Stimulated activated naive CD8-positive, alpha-beta T cell treated with anti-CD3 and anti-CD28 coated beads, Interleukin-15, amount 100 ng/mL, for 72 hours (primary cell): ENCODE measurements at regions not wholly inside any gene's neighbourhood (a gene's known extent, or its start where the extent isn't known, plus 50 kb on each side); places are given as distances from the start of the nearest gene placed in this dataset.

Source experiments
- ATAC-seq: fragments of 150-1000 bp; cut with Tn5 transposase; 2 replicates; pipeline ENCODE4 v1.10.0; 2021; ENCODE audit warnings: mild to moderate bottlenecking, moderate library complexity
- DNase-seq, 2 donors: peaks; one replicate each; pipeline ENCODE4 v3.0.0; 2021 to 2022
- H3K27ac Mint-ChIP-seq, 2 donors: one replicate each; pipeline ENCODE4 v1.8.0; 2022; ENCODE audit warnings: mild to moderate bottlenecking in 2 of 2, mixed read lengths in 2 of 2, moderate library complexity in 2 of 2
- H3K27me3 Mint-ChIP-seq: one replicate; pipeline ENCODE4 v1.8.0; 2022; ENCODE audit warnings: mixed read lengths
- H3K4me1 Mint-ChIP-seq: one replicate; pipeline ENCODE4 v1.8.0; 2022; ENCODE audit warnings: mild to moderate bottlenecking, mixed read lengths
- H3K4me3 Mint-ChIP-seq, 2 donors: one replicate each; pipeline ENCODE4 v1.8.0; 2022; ENCODE audit warnings: mild to moderate bottlenecking in 2 of 2, mixed read lengths in 2 of 2, moderate library complexity in 1 of 2
- H3K9me3 Mint-ChIP-seq, 2 donors: one replicate each; pipeline ENCODE4 v1.8.0; 2022; ENCODE audit warnings: mixed read lengths in 2 of 2

GRCh38 chr3:187836823-187837770 is 91.8 kb upstream of the BCL6 start:
- no peak for ATAC-seq
- H3K27ac Mint-ChIP-seq: peak overlapping the region in 1 of 2 donors; percentile 36
- no peaks in the 10 kb centered on the region for H3K27me3 Mint-ChIP-seq

GRCh38 chr3:187838016-187838540 is 92.8 kb upstream of the BCL6 start:
- peaks cover 0 to 14% of the 10 kb centered on the region in 2 donors for H3K9me3 Mint-ChIP-seq
- no peak overlapping the region for H3K4me3 Mint-ChIP-seq
- H3K4me1 Mint-ChIP-seq: peaks cover 33% of the 10 kb centered on the region
- DNase-seq: no peak
- no peaks in the 10 kb centered on the region for H3K27me3 Mint-ChIP-seq
- no peak for ATAC-seq
- no peak overlapping the region for H3K27ac Mint-ChIP-seq

More at GRCh38 chr3:187836823-187837770, 91.8 kb upstream of the BCL6 start:
- Mint-ChIP-seq H3K4me3 (no peak overlapping the region), H3K4me1 (peaks cover 40% of the 10 kb centered on the region), H3K9me3 (peaks cover 0 to 14% of the 10 kb centered on the region in 2 donors)
- DNase-seq: no peak

- Mint-ChIP-seq H3K4me3 (no peak overlapping the region), H3K27ac (no peak overlapping the region), H3K9me3 (peaks cover 0 to 14% of the 10 kb centered on the region in 2 donors), H3K27me3 (peaks cover 7% of the 10 kb centered on the region), H3K4me1 (peaks cover 19% of the 10 kb centered on the region)
- DNase-seq (no peak), ATAC-seq (no peak)
Observed at GRCh38 chr3:187839422-187839821, 94.2 kb upstream of the BCL6 start.

- no peak for ATAC-seq
- peaks cover 6% of the 10 kb centered on the region for H3K4me1 Mint-ChIP-seq
- H3K9me3 Mint-ChIP-seq: no peaks in the 10 kb centered on the region
Observed at GRCh38 chr3:187840856-187841255, 95.6 kb upstream of the BCL6 start.

GRCh38 chr3:187841560-187841959 is 96.3 kb upstream of the BCL6 start:
- H3K4me3 Mint-ChIP-seq: no peak overlapping the region
- H3K4me1 Mint-ChIP-seq: no peaks in the 10 kb centered on the region
- DNase-seq (peak in 1 of 2 donors; percentile 33), ATAC-seq (peak; percentile 87)
- H3K27ac Mint-ChIP-seq: no peak overlapping the region
- no peaks in the 10 kb centered on the region for H3K9me3 Mint-ChIP-seq
- H3K27me3 Mint-ChIP-seq: peaks cover 7% of the 10 kb centered on the region

More at GRCh38 chr3:187840856-187841255, 95.6 kb upstream of the BCL6 start:
- DNase-seq: no peak
- peaks cover 7% of the 10 kb centered on the region for H3K27me3 Mint-ChIP-seq
- H3K4me3 Mint-ChIP-seq: no peak overlapping the region
- H3K27ac Mint-ChIP-seq: no peak overlapping the region

GRCh38 chr3:187843654-187844053 is 98.4 kb upstream of the BCL6 start:
- ATAC-seq (no peak), DNase-seq (no peak)
- no peak overlapping the region for H3K4me3 Mint-ChIP-seq
- H3K27ac Mint-ChIP-seq: no peak overlapping the region
- no peaks in the 10 kb centered on the region for H3K9me3 Mint-ChIP-seq
- no peaks in the 10 kb centered on the region for H3K4me1 Mint-ChIP-seq
- peaks cover 7% of the 10 kb centered on the region for H3K27me3 Mint-ChIP-seq

GRCh38 chr3:187844708-187845107 is 99.4 kb upstream of the BCL6 start:
- no peak overlapping the region for H3K27ac Mint-ChIP-seq
- no peak overlapping the region for H3K4me3 Mint-ChIP-seq
- ATAC-seq: no peak
- H3K4me1 Mint-ChIP-seq: no peaks in the 10 kb centered on the region
- peaks cover 7% of the 10 kb centered on the region for H3K27me3 Mint-ChIP-seq
- DNase-seq: no peak
- H3K9me3 Mint-ChIP-seq: peaks cover 0 to 4% of the 10 kb centered on the region in 2 donors

GRCh38 chr3:187845826-187846225 is 100.6 kb upstream of the BCL6 start:
- ATAC-seq: no peak
- H3K4me3 Mint-ChIP-seq: no peak overlapping the region
- peaks cover 4 to 15% of the 10 kb centered on the region in 2 donors for H3K9me3 Mint-ChIP-seq
- H3K4me1 Mint-ChIP-seq: no peaks in the 10 kb centered on the region
- peaks cover 7% of the 10 kb centered on the region for H3K27me3 Mint-ChIP-seq
- no peak overlapping the region for H3K27ac Mint-ChIP-seq
- no peak for DNase-seq

GRCh38 chr3:187848401-187848800 is 103.1 kb upstream of the BCL6 start:
- H3K27ac Mint-ChIP-seq: no peak overlapping the region
- H3K4me3 Mint-ChIP-seq: no peak overlapping the region
- peaks cover 7% of the 10 kb centered on the region for H3K27me3 Mint-ChIP-seq
- DNase-seq (no peak), ATAC-seq (no peak)
- no peaks in the 10 kb centered on the region for H3K4me1 Mint-ChIP-seq
- peaks cover 12 to 26% of the 10 kb centered on the region in 2 donors for H3K9me3 Mint-ChIP-seq

GRCh38 chr3:187849016-187849654 is 103.9 kb upstream of the BCL6 start:
- no peaks in the 10 kb centered on the region for H3K4me1 Mint-ChIP-seq
- peaks cover 12 to 29% of the 10 kb centered on the region in 2 donors for H3K9me3 Mint-ChIP-seq
- no peak for DNase-seq
- peaks cover under 1% of the 10 kb centered on the region for H3K27me3 Mint-ChIP-seq
- H3K4me3 Mint-ChIP-seq: no peak overlapping the region
- no peak overlapping the region for H3K27ac Mint-ChIP-seq
- ATAC-seq: no peak

- Mint-ChIP-seq H3K4me1 (no peaks in the 10 kb centered on the region), H3K9me3 (peaks cover 12 to 29% of the 10 kb centered on the region in 2 donors), H3K27me3 (no peaks in the 10 kb centered on the region), H3K4me3 (no peak overlapping the region), H3K27ac (peak overlapping the region in 1 of 2 donors; percentile 64)
- DNase-seq (no peak), ATAC-seq (no peak)
Observed at GRCh38 chr3:187850258-187850921, 105.1 kb upstream of the BCL6 start.

- peaks cover 12 to 29% of the 10 kb centered on the region in 2 donors for H3K9me3 Mint-ChIP-seq
- H3K27ac Mint-ChIP-seq: peak overlapping the region in 1 of 2 donors; percentile 77
- H3K27me3 Mint-ChIP-seq: no peaks in the 10 kb centered on the region
- H3K4me1 Mint-ChIP-seq: no peaks in the 10 kb centered on the region
- ATAC-seq (peak; percentile 42), DNase-seq (no peak)
- H3K4me3 Mint-ChIP-seq: no peak overlapping the region
Observed at GRCh38 chr3:187852842-187853730, 107.8 kb upstream of the BCL6 start.

- Mint-ChIP-seq H3K4me3 (no peak overlapping the region), H3K27me3 (no peaks in the 10 kb centered on the region), H3K27ac (no peak overlapping the region), H3K4me1 (no peaks in the 10 kb centered on the region), H3K9me3 (peaks cover 15 to 21% of the 10 kb centered on the region in 2 donors)
- ATAC-seq: no peak
- DNase-seq: no peak
Observed at GRCh38 chr3:187855131-187855530, 109.9 kb upstream of the BCL6 start.

- no peaks in the 10 kb centered on the region for H3K4me1 Mint-ChIP-seq
- no peak for ATAC-seq
- H3K9me3 Mint-ChIP-seq: peaks cover 20 to 22% of the 10 kb centered on the region in 2 donors
- no peak overlapping the region for H3K4me3 Mint-ChIP-seq
- H3K27ac Mint-ChIP-seq: no peak overlapping the region
- DNase-seq: no peak
- no peaks in the 10 kb centered on the region for H3K27me3 Mint-ChIP-seq
Observed at GRCh38 chr3:187856555-187856954, 111.3 kb upstream of the BCL6 start.
